SK-N-SH (cell line): ENCODE measurements at regions not wholly inside any gene's neighbourhood (a gene's known extent, or its start where the extent isn't known, plus 50 kb on each side); places are given as distances from the start of the nearest gene placed in this dataset.

Experiments used
- CTCF ChIA-PET: fragments of 300-600, 350-600 bp; formaldehyde crosslinking; extraction: SDS; loops from one replicate; lab custom pipeline; 2021; lab: Yijun Ruan, JAX
- POLR2A ChIA-PET: fragments of 350-600 bp; sonication (Branson Sonifier 250); formaldehyde crosslinking; extraction: SDS; loops from one replicate; lab custom pipeline; 2020; ENCODE audit warnings: antibody characterized with exemption, inconsistent platforms; lab: Yijun Ruan, JAX
- DNase-seq: peaks from one replicate; pipeline ENCODE4 v3.0.0; 2012
- H2AFZ ChIP-seq: fragments of 200-600 bp; sonication (generic); 2 replicates; pipeline ENCODE4 v1.8.1; 2016; ENCODE audit warnings: antibody characterized with exemption, mild to moderate bottlenecking, low read depth
- H3F3A ChIP-seq: fragments of 200-600 bp; sonication (generic); replicated peaks from 2 replicates; pipeline ENCODE3; 2016; ENCODE audit warnings: antibody characterized with exemption, mild to moderate bottlenecking; ENCODE audit not compliant: insufficient read depth
- H3K27ac ChIP-seq, 2 experiments: fragments of 200-500 bp in 1 of 2; fragments of 200-600 bp in 1 of 2; sonication (Bioruptor generic) in 1 of 2; sonication (generic), shearing (Covaris generic) in 1 of 2; 2 replicates each; pipeline versions ENCODE4 v1.5.1 to v1.6.1; 2014 to 2016; ENCODE audit warnings: low read depth in 2 of 2, inconsistent platforms in 1 of 2, low read length in 1 of 2, mild to moderate bottlenecking in 1 of 2, mixed read lengths in 1 of 2
- H3K27me3 ChIP-seq: fragments of 200-600 bp; sonication (generic), shearing (Covaris generic); 2 replicates; pipeline ENCODE4 v1.6.1; 2016; ENCODE audit warnings: mixed run types; ENCODE audit not compliant: insufficient read depth
- H3K36me3 ChIP-seq, 2 experiments: fragments of 200-500 bp in 1 of 2; fragments of 200-600 bp in 1 of 2; sonication (Bioruptor generic) in 1 of 2; sonication (generic) in 1 of 2; replicated peaks in 1 of 2; 2 replicates each; pipeline versions ENCODE3 to v1.5.1; 2014 to 2016; ENCODE audit warnings: low read length in 1 of 2, mild to moderate bottlenecking in 1 of 2; ENCODE audit not compliant: insufficient read depth in 2 of 2, control insufficient read depth in 1 of 2
- H3K4me1 ChIP-seq, 2 experiments: fragments of 200-500 bp in 1 of 2; fragments of 200-600 bp in 1 of 2; sonication (Bioruptor generic) in 1 of 2; sonication (generic), shearing (Covaris generic) in 1 of 2; 2 replicates each; pipeline versions ENCODE4 v1.5.1 to v1.6.1; 2014 to 2016; ENCODE audit warnings: low read depth in 1 of 2, low read length in 1 of 2, mixed run types in 1 of 2; ENCODE audit not compliant: insufficient read depth in 2 of 2, control insufficient read depth in 1 of 2
- H3K4me2 ChIP-seq: fragments of 200-600 bp; sonication (generic), shearing (Covaris generic); 2 replicates; pipeline ENCODE4 v1.6.1; 2017; ENCODE audit warnings: mixed run types
- H3K4me3 ChIP-seq, 2 experiments: fragments of 200-500 bp in 1 of 2; fragments of 200-600 bp in 1 of 2; sonication (Bioruptor generic) in 1 of 2; sonication (generic), shearing (Covaris generic) in 1 of 2; 2 replicates each; pipeline versions ENCODE4 v1.5.1 to v1.8.1; 2014 to 2016; ENCODE audit warnings: low read depth in 2 of 2, inconsistent platforms in 1 of 2, low read length in 1 of 2, mild to moderate bottlenecking in 1 of 2, mixed read lengths in 1 of 2, moderate library complexity in 1 of 2
- H3K79me2 ChIP-seq: fragments of 200-600 bp; sonication (generic); 2 replicates; pipeline ENCODE4 v1.8.1; 2017; ENCODE audit warnings: mild to moderate bottlenecking; ENCODE audit not compliant: insufficient read depth
- H3K9ac ChIP-seq: fragments of 200-600 bp; sonication (generic); 2 replicates; pipeline ENCODE4 v1.6.1; 2017; ENCODE audit warnings: mixed run types
- H3K9me2 ChIP-seq: fragments of 200-600 bp; sonication (generic); 2 replicates; pipeline ENCODE4 v1.6.1; 2017; ENCODE audit warnings: mixed run types
- H3K9me3 ChIP-seq: fragments of 200-600 bp; sonication (generic); 2 replicates; pipeline ENCODE4 v1.6.1; 2017; ENCODE audit warnings: mixed run types, mild to moderate bottlenecking, moderate library complexity
- H4K20me1 ChIP-seq: fragments of 200-600 bp; sonication (generic); 2 replicates; pipeline ENCODE4 v1.6.1; 2017; ENCODE audit warnings: mild to moderate bottlenecking, mixed run types; ENCODE audit not compliant: insufficient read depth
- EP300 ChIP-seq, 2 experiments: IDR thresholded peaks; 2 replicates each; pipeline versions ENCODE4 v1.4.0 to v1.6.1; 2012; ENCODE audit warnings: borderline replicate concordance in 1 of 2, low read depth in 1 of 2, low read length in 1 of 2
- IRF3 ChIP-seq: fragments of 150-350 bp; IDR thresholded peaks from 2 replicates; pipeline ENCODE4 v1.6.1; 2016; ENCODE audit warnings: mild to moderate bottlenecking, low read depth, low read length
- MAX ChIP-seq: IDR thresholded peaks from 2 replicates; pipeline ENCODE4 v1.4.0; 2012; ENCODE audit warnings: low read depth
- PBX3 ChIP-seq: IDR thresholded peaks from 2 replicates; pipeline ENCODE4; 2012
- POLR2AphosphoS5 ChIP-seq: IDR thresholded peaks from 2 replicates; pipeline ENCODE4 v1.6.1; 2012; ENCODE audit warnings: low read depth, low read length
- RCOR1 ChIP-seq: fragments of 150-350 bp; IDR thresholded peaks from 2 replicates; pipeline ENCODE4 v1.6.1; 2017; ENCODE audit warnings: antibody characterized with exemption, low read length
- REST ChIP-seq: IDR thresholded peaks from 2 replicates; pipeline ENCODE4 v1.6.1; 2012; ENCODE audit warnings: mild to moderate bottlenecking, low read depth, low read length, moderate library complexity
- TAF1 ChIP-seq: IDR thresholded peaks from 2 replicates; pipeline ENCODE4 v1.6.1; 2012; ENCODE audit warnings: low read depth, mild to moderate bottlenecking, low read length, moderate library complexity, borderline replicate concordance
- USF1 ChIP-seq: IDR thresholded peaks from 2 replicates; pipeline ENCODE4 v1.4.0; 2012; ENCODE audit warnings: low read depth, borderline replicate concordance
- YY1 ChIP-seq: IDR thresholded peaks from 2 replicates; pipeline ENCODE4 v1.4.0; 2012; ENCODE audit warnings: low read depth, mild to moderate bottlenecking
- WGBS: methylation state at CpG from one replicate; pipeline ENCODE4 v1.1.6; 2017; ENCODE audit warnings: low lambda C conversion rate; 5-methylcytosine and 5-hydroxymethylcytosine counted together

- no peaks in the 10 kb centered on the region for H3K79me2 ChIP-seq
- H3K9ac ChIP-seq, result no peak overlapping the region
- H3K4me3 ChIP-seq, result no peak overlapping the region
- no peaks in the 10 kb centered on the region for H3F3A ChIP-seq
- H4K20me1 ChIP-seq, result no peaks in the 10 kb centered on the region
- H3K4me2 ChIP-seq, result no peak overlapping the region
- POLR2A ChIA-PET, result no interaction called here
- DNase-seq, result no peak
- no peaks in the 10 kb centered on the region for H3K9me2 ChIP-seq
- TF ChIP-seq POLR2AphosphoS5, result no peak
- no peaks in the 10 kb centered on the region; a peak in 1 of 4 replicates for H3K4me1 ChIP-seq
- CTCF ChIA-PET, result no interaction called here
- H3K36me3 ChIP-seq, result no peaks in the 10 kb centered on the region
- H3K27me3 ChIP-seq, result no peaks in the 10 kb centered on the region
- peaks cover 5% of the 10 kb centered on the region; the same call in 1 of the 2 replicates for H3K9me3 ChIP-seq
- WGBS, result 20% methylated on average over 4 of the region's 4 CpGs
- no peak overlapping the region for H2AFZ ChIP-seq
- H3K27ac ChIP-seq, result no peak overlapping the region
These were observed 565.8 kb upstream of the LRRC4C start for GRCh38 chr11:42025121-42025803.

GRCh38 chr11:42034826-42035225 lies 575.4 kb upstream of the LRRC4C start:
- TF ChIP-seq PBX3 (no peak), USF1 (no peak), TAF1 (no peak), EP300 (IDR thresholded peaks at IDR 0.05; ENCODE audit: borderline replicate concordance in 1 of 2, low read depth in 1 of 2, low read length in 1 of 2) (no peak), MAX (no peak), IRF3 (no peak), RCOR1 (no peak), REST (no peak), YY1 (no peak)
- Histone ChIP-seq H4K20me1 (no peaks in the 10 kb centered on the region), H3K9me3 (no peaks in the 10 kb centered on the region), H3F3A (no peaks in the 10 kb centered on the region), H3K36me3 (no peaks in the 10 kb centered on the region), H3K9me2 (no peaks in the 10 kb centered on the region), H3K27me3 (no peaks in the 10 kb centered on the region), H3K27ac (no peak overlapping the region), H3K4me2 (no peak overlapping the region), H3K9ac (no peak overlapping the region), H3K79me2 (no peaks in the 10 kb centered on the region), H3K4me3 (no peak overlapping the region), H3K4me1 (no peaks in the 10 kb centered on the region), H2AFZ (no peak overlapping the region)
- DNase-seq, result no peak
- ChIA-PET CTCF (interaction anchor here (0.8 kb wide), 1 partner anchor 1279 kb away, joined by 3 read pairs; no protein-coding TSS in a partner anchor), POLR2A (no interaction called here)
